RWPE2 (cell line): ENCODE measurements at regions not wholly inside any gene's neighbourhood (a gene's known extent, or its start where the extent isn't known, plus 50 kb on each side); places are given as distances from the start of the nearest gene placed in this dataset.

Source experiments
- ATAC-seq: fragments of 200-7000 bp; cut with Tn5 transposase; 3 replicates; pipeline ENCODE4 v1.9.1; 2021; ENCODE audit warnings: low read depth
- DNase-seq: peaks from one replicate; pipeline ENCODE4 v3.0.0-alpha.2; 2020; ENCODE audit warnings: low spot score
- H3K27ac ChIP-seq: fragments of 450-650 bp; 2 replicates; pipeline ENCODE4 v1.5.1; 2017; ENCODE audit warnings: mild to moderate bottlenecking; ENCODE audit not compliant: poor library complexity, severe bottlenecking
- H3K27me3 ChIP-seq: fragments of 250-450 bp; sonication (Bioruptor Pico); 2 replicates; pipeline ENCODE4 v1.5.1; 2021; ENCODE audit warnings: mild to moderate bottlenecking, moderate library complexity; ENCODE audit not compliant: insufficient read depth, poor library complexity, severe bottlenecking
- H3K36me3 ChIP-seq: fragments of 250-450 bp; sonication (Bioruptor Pico); 2 replicates; pipeline ENCODE4 v1.5.1; 2020; ENCODE audit warnings: low read depth, mild to moderate bottlenecking, moderate library complexity
- H3K4me1 ChIP-seq: fragments of 250-450 bp; sonication (Bioruptor Pico); 2 replicates; pipeline ENCODE4 v1.5.1; 2021; ENCODE audit warnings: mild to moderate bottlenecking, moderate library complexity; ENCODE audit not compliant: insufficient read depth, poor library complexity, severe bottlenecking
- H3K4me3 ChIP-seq: fragments of 250-450 bp; sonication (Bioruptor Pico); 2 replicates; pipeline ENCODE4 v1.5.1; 2021; ENCODE audit warnings: mild to moderate bottlenecking, moderate library complexity; ENCODE audit not compliant: severe bottlenecking
- H3K9me3 ChIP-seq: fragments of 250-450 bp; sonication (Bioruptor Pico); 2 replicates; pipeline ENCODE4 v1.5.1; 2021; ENCODE audit warnings: mild to moderate bottlenecking, moderate library complexity; ENCODE audit not compliant: severe bottlenecking
- CTCF ChIP-seq: fragments of 450-650 bp; IDR thresholded peaks from one replicate; pipeline ENCODE4 v1.5.1; 2017; ENCODE audit warnings: mild to moderate bottlenecking, moderate library complexity; ENCODE audit not compliant: poor library complexity, severe bottlenecking

GRCh38 chr5:136517755-136518154, 152.4 kb upstream of the TRPC7 start:
- DNase-seq, result no peak
- no peak for TF ChIP-seq CTCF
- no peak for ATAC-seq
- no peak overlapping the region for H3K27ac ChIP-seq
- H3K4me1 ChIP-seq, result no peaks in the 10 kb centered on the region
- H3K4me3 ChIP-seq, result no peak overlapping the region
- H3K27me3 ChIP-seq, result peaks cover 27% of the 10 kb centered on the region
- no peaks in the 10 kb centered on the region for H3K9me3 ChIP-seq
- no peaks in the 10 kb centered on the region for H3K36me3 ChIP-seq

DNA sequence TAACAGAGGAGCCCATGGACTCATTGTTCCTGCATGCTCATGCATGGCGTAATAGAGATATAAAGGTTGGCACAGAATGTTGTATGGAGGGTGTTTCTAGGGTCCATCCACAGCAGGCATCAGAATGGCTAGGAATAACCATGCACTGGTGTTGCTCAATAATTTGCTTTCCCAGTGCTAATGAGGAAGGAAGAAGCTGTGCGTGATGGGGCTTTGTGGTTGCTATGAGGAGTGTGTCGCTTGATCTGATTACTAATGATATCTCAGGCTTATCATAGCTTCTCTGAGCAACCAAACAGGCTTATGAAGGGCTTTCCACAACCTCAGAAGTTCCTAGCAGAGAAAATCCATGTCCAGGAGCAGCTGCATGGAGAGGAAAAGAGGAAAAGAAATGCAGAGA, 151.3 kb upstream of the TRPC7 start:
- H3K9me3 ChIP-seq, result no peaks in the 10 kb centered on the region
- peaks cover 26% of the 10 kb centered on the region for H3K27me3 ChIP-seq
- H3K36me3 ChIP-seq, result no peaks in the 10 kb centered on the region
- no peak overlapping the region for H3K4me3 ChIP-seq
- TF ChIP-seq CTCF, result no peak
- no peak for DNase-seq
- ATAC-seq, result no peak
- H3K27ac ChIP-seq, result no peak overlapping the region
- H3K4me1 ChIP-seq, result no peaks in the 10 kb centered on the region

DNA sequence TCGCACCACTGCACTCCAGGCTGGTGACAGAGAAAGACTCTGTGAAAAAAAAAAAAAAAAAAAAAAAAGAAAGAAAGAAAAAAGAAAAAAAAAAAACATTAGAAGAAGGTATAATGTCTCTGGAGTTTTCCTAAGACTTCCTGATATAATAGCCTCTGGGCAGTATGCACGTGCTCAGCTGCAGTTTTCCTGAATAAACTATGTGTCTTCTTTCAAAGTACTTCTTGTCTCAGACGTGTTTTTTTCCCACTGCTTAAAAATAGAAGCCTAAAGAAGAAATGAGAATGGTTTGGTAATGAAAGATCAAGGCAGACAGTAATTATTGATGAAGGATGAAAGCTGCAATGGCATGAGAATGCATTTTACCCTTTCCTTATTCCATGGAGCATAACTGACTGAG, 148.1 kb upstream of the TRPC7 start:
- Histone ChIP-seq H3K27me3 (peaks cover 17% of the 10 kb centered on the region), H3K36me3 (no peaks in the 10 kb centered on the region), H3K4me1 (no peaks in the 10 kb centered on the region), H3K27ac (no peak overlapping the region), H3K4me3 (no peak overlapping the region), H3K9me3 (no peaks in the 10 kb centered on the region)
- DNase-seq (no peak), ATAC-seq (no peak)
- TF ChIP-seq CTCF, result no peak

DNA sequence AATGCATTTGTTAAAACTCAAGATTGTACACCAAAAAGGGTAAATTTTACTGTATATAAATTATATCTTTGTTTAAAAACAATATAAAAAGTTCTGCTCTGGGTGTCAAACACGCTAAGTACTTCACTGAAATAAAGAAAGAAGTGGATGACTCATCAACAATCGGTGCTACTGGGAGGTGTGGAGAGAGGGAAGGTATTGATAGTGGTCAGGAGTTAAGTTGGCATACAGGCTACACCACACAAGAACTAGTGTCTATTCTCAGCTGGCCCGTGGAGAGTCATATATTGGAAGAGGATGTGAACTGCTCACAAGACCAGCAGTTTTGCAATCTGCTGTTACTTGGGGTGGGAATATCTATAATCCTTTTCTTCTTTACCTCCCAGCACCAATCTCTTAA, 145.7 kb upstream of the TRPC7 start:
- H3K4me1 ChIP-seq, result no peaks in the 10 kb centered on the region
- no peak for TF ChIP-seq CTCF
- ATAC-seq, result 0 out of 3 replicates have a peak, but pooled peaks have one; percentile 38
- H3K4me3 ChIP-seq, result no peak overlapping the region
- H3K36me3 ChIP-seq, result no peaks in the 10 kb centered on the region
- no peaks in the 10 kb centered on the region for H3K27me3 ChIP-seq
- no peak for DNase-seq
- no peaks in the 10 kb centered on the region for H3K9me3 ChIP-seq
- no peak overlapping the region for H3K27ac ChIP-seq

GRCh38 chr5:136510481-136510880, 145.1 kb upstream of the TRPC7 start:
- no peak overlapping the region for H3K4me3 ChIP-seq
- H3K27ac ChIP-seq, result no peak overlapping the region
- DNase-seq, result no peak
- H3K4me1 ChIP-seq, result no peaks in the 10 kb centered on the region
- H3K36me3 ChIP-seq, result no peaks in the 10 kb centered on the region
- no peaks in the 10 kb centered on the region for H3K27me3 ChIP-seq
- no peak for ATAC-seq
- no peak for TF ChIP-seq CTCF
- no peaks in the 10 kb centered on the region for H3K9me3 ChIP-seq
